GM13977 (cell line): ENCODE measurements at regions not wholly inside any gene's neighbourhood (a gene's known extent, or its start where the extent isn't known, plus 50 kb on each side); places are given as distances from the start of the nearest gene placed in this dataset.

ENCODE experiments used
- DNase-seq: peaks from one replicate; pipeline ENCODE4 v3.0.0; 2012; ENCODE audit warnings: low spot score
- CTCF ChIP-seq: IDR thresholded peaks from 2 replicates; pipeline ENCODE4 v1.5.1; 2012; ENCODE audit warnings: mild to moderate bottlenecking, control low read depth; ENCODE audit not compliant: insufficient read depth; ENCODE audit errors: extremely low read depth, missing control alignments
- in situ Hi-C: fragments of 300-500 bp; cut with MboI; formaldehyde crosslinking; loops from one replicate; pipeline ENCODE4 v1.12.0; 2022; ENCODE audit warnings: low sequenced_read_pairs, low pct_unique_long_range_greater_than_20kb, mixed read lengths, inconsistent platforms; ENCODE audit not compliant: unreplicated experiment

- TF ChIP-seq CTCF = no peak
- DNase-seq = no peak
- in situ Hi-C loops = no loop called here
Measured at GRCh38 chr10:83932245-83932644, 207.1 kb upstream of the GHITM start.

- no peak for DNase-seq
- in situ Hi-C loops = no loop called here
- no peak for TF ChIP-seq CTCF
Measured at GRCh38 chr10:83934062-83934461, 205.2 kb upstream of the GHITM start.

GRCh38 chr10:83934641-83935338, 204.5 kb upstream of the GHITM start:
- in situ Hi-C loops = no loop called here
- no peak for TF ChIP-seq CTCF
- DNase-seq = no peak

- no peak for DNase-seq
- no peak for TF ChIP-seq CTCF
- in situ Hi-C loops = no loop called here
Measured at GRCh38 chr10:83935339-83935736, 204.0 kb upstream of the GHITM start.

- no peak for DNase-seq
- in situ Hi-C loops = no loop called here
- no peak for TF ChIP-seq CTCF
Measured at GRCh38 chr10:83935911-83936310, 203.4 kb upstream of the GHITM start.

GRCh38 chr10:83937161-83937560, 202.1 kb upstream of the GHITM start:
- no peak for DNase-seq
- in situ Hi-C loops = no loop called here
- no peak for TF ChIP-seq CTCF
